ENCODE measurements at regions not wholly inside any gene's neighbourhood (a gene's known extent, or its start where the extent isn't known, plus 50 kb on each side); places are given as distances from the start of the nearest gene placed in this dataset.

GRCh38 chr5:111670826-111671492 lies 86.0 kb downstream of the NREP start:
- no peak for DNase-seq
- Histone ChIP-seq H3F3A (replicated peaks; ENCODE audit: insufficient read depth) (peaks cover 4% of the 10 kb centered on the region), H3K27me3 (ENCODE audit: insufficient read depth) (no peaks in the 10 kb centered on the region), H3K9me2 (no peaks in the 10 kb centered on the region), H3K79me2 (ENCODE audit: insufficient read depth) (no peaks in the 10 kb centered on the region), H3K4me2 (no peak overlapping the region), H4K20me1 (ENCODE audit: insufficient read depth) (no peaks in the 10 kb centered on the region), H3K27ac (ENCODE audit: low read depth in 2 of 2, low read length in 1 of 2) (no peak overlapping the region), H2AFZ (ENCODE audit: low read depth) (no peak overlapping the region), H3K4me1 (ENCODE audit: control insufficient read depth in 1 of 2, insufficient read depth in 2 of 2, low read depth in 1 of 2, low read length in 1 of 2) (peaks cover 0 to 12% of the 10 kb centered on the region in 2 experiments; a peak in 2 of 4 replicates), H3K4me3 (ENCODE audit: low read depth in 2 of 2, low read length in 1 of 2) (no peak overlapping the region), H3K9ac (no peak overlapping the region), H3K36me3 (replicated peaks in 1 of 2; ENCODE audit: control insufficient read depth in 1 of 2, insufficient read depth in 2 of 2, low read length in 1 of 2) (no peaks in the 10 kb centered on the region), H3K9me3 (no peaks in the 10 kb centered on the region)
- POLR2A ChIA-PET: no interaction called here
- CTCF ChIA-PET: interaction anchor here (1.2 kb wide), 1 partner anchor 139 kb away, joined by 3 read pairs; no protein-coding TSS in a partner anchor
- peak; percentile 37; the same call in 1 of the 2 replicates for TF ChIP-seq CTCF (IDR thresholded peaks at IDR 0.05)
- TF ChIP-seq ZBTB33 (IDR thresholded peaks at IDR 0.05; ENCODE audit: borderline replicate concordance, low read depth): no peak
- TF ChIP-seq USF2 (IDR thresholded peaks at IDR 0.05; ENCODE audit: borderline replicate concordance, low read depth, low read length): no peak
- WGBS (ENCODE audit: low lambda C conversion rate): 77% methylated on average over 3 of the region's 3 CpGs

GRCh38 chr5:111668477-111669414 lies 88.2 kb downstream of the NREP start:
- H3F3A ChIP-seq (replicated peaks; ENCODE audit: insufficient read depth): peaks cover 4% of the 10 kb centered on the region
- POLR2A ChIA-PET: no interaction called here
- DNase-seq: peak; percentile 27
- CTCF ChIA-PET: interaction anchor here (1.1 to 2.4 kb wide), 2 partner anchors 89 to 118 kb away, joined by 3 to 6 read pairs; partner anchors contain the start of gene NREP
- H3K9ac ChIP-seq: no peak overlapping the region
- H3K4me2 ChIP-seq: 0 out of 2 replicates have a peak overlapping the region, but pooled peaks have one; percentile 1
- no peaks in the 10 kb centered on the region for H3K9me2 ChIP-seq
- H3K9me3 ChIP-seq: no peaks in the 10 kb centered on the region
- H3K79me2 ChIP-seq (ENCODE audit: insufficient read depth): no peaks in the 10 kb centered on the region
- no peaks in the 10 kb centered on the region for H3K36me3 ChIP-seq (replicated peaks in 1 of 2; ENCODE audit: control insufficient read depth in 1 of 2, insufficient read depth in 2 of 2, low read length in 1 of 2)
- H3K4me3 ChIP-seq (ENCODE audit: low read depth in 2 of 2, low read length in 1 of 2): no peak overlapping the region
- peaks cover 0 to 10% of the 10 kb centered on the region in 2 experiments; a peak in 2 of 4 replicates for H3K4me1 ChIP-seq (ENCODE audit: control insufficient read depth in 1 of 2, insufficient read depth in 2 of 2, low read depth in 1 of 2, low read length in 1 of 2)
- no peak overlapping the region for H2AFZ ChIP-seq (ENCODE audit: low read depth)
- no peaks in the 10 kb centered on the region for H3K27me3 ChIP-seq (ENCODE audit: insufficient read depth)
- no peaks in the 10 kb centered on the region for H4K20me1 ChIP-seq (ENCODE audit: insufficient read depth)
- TF ChIP-seq PBX3 (IDR thresholded peaks at IDR 0.05) (peak; percentile 88), EP300 (IDR thresholded peaks at IDR 0.05; ENCODE audit: borderline replicate concordance in 1 of 2, low read depth in 1 of 2, low read length in 1 of 2) (0 out of 4 replicates have a peak, but pooled peaks of 1 of the 2 experiments have one; percentile 15), FOSL2 (IDR thresholded peaks at IDR 0.05; ENCODE audit: borderline replicate concordance, low read depth) (peak; percentile 70; the same call in 1 of the 2 replicates), NFIC (IDR thresholded peaks at IDR 0.05; ENCODE audit: borderline replicate concordance) (0 out of 2 replicates have a peak, but pooled peaks have one; percentile 30), JUND (IDR thresholded peaks at IDR 0.05) (peak; percentile 65), TCF12 (IDR thresholded peaks at IDR 0.05) (peak; percentile 70), GATA2 (CRISPR knock-in tag; IDR thresholded peaks at IDR 0.05) (peak; percentile 71), ELF1 (IDR thresholded peaks at IDR 0.05) (no peak), NRF1 (IDR thresholded peaks at IDR 0.05; ENCODE audit: low read depth, low read length) (no peak)
- H3K27ac ChIP-seq (ENCODE audit: low read depth in 2 of 2, low read length in 1 of 2): peak overlapping the region in 1 of 2 experiments; percentile 32; a peak in 3 of 4 replicates
- 40% methylated on average over 4 of the region's 4 CpGs for WGBS (ENCODE audit: low lambda C conversion rate)
